BLaER1 treated with 17β-estradiol and CSF1 and Interleukin-3, amounts not matched to agents 10 nM and 100 nM (cell line): ENCODE measurements at regions not wholly inside any gene's neighbourhood (a gene's known extent, or its start where the extent isn't known, plus 50 kb on each side); places are given as distances from the start of the nearest gene placed in this dataset.

Source experiments
- H3K27ac ChIP-seq, 11 experiments: shearing (Covaris generic); formaldehyde crosslinking; 2 replicates each; pipeline ENCODE4 v1.8.1; 2022
- H3K27me3 ChIP-seq, 11 experiments: shearing (Covaris generic); formaldehyde crosslinking; 2 replicates each; pipeline ENCODE4 v1.8.1; 2022
- H3K36me3 ChIP-seq, 11 experiments: shearing (Covaris generic); formaldehyde crosslinking; 2 replicates each; pipeline ENCODE4 v1.8.1; 2022
- H3K4me1 ChIP-seq, 10 experiments: shearing (Covaris generic); formaldehyde crosslinking; 2 replicates each; pipeline ENCODE4 v1.8.1; 2022
- H3K4me2 ChIP-seq, 11 experiments: shearing (Covaris generic); formaldehyde crosslinking; 2 replicates each; pipeline ENCODE4 v1.8.1; 2022
- H3K4me3 ChIP-seq, 10 experiments: shearing (Covaris generic); formaldehyde crosslinking; 2 replicates each; pipeline ENCODE4 v1.8.1; 2022
- H3K9ac ChIP-seq, 11 experiments: shearing (Covaris generic); formaldehyde crosslinking; 2 replicates each; pipeline ENCODE4 v1.8.1; 2022
- H3K9me3 ChIP-seq, 11 experiments: shearing (Covaris generic); formaldehyde crosslinking; replicated peaks in 1 of 11; 2 replicates each; pipeline ENCODE4 v1.8.1; 2022
- H4K20me1 ChIP-seq, 11 experiments: shearing (Covaris generic); formaldehyde crosslinking; 2 replicates each; pipeline ENCODE4 v1.8.1; 2022
- Cebpa-rat ChIP-seq, 11 experiments: shearing (Covaris generic); IDR thresholded peaks; 2 replicates each; pipeline ENCODE4 v1.8.1; 2022

- Histone ChIP-seq H3K36me3 (no peaks in the 10 kb centered on the region), H3K27ac (no peak overlapping the region), H3K9me3 (no peaks in the 10 kb centered on the region; a peak in 2 of 22 replicates), H3K4me3 (no peak overlapping the region), H3K9ac (no peak overlapping the region), H4K20me1 (no peaks in the 10 kb centered on the region), H3K27me3 (no peaks in the 10 kb centered on the region), H3K4me2 (no peak overlapping the region), H3K4me1 (peaks cover 0 to 3% (median 0%) of the 10 kb centered on the region in 10 experiments; a peak in 4 of 20 replicates)
- TF ChIP-seq Cebpa-rat (IDR thresholded peaks at IDR 0.05), result no peak
Measured at GRCh38 chr20:7656687-7657467, 283.4 kb downstream of the HAO1 start.

DNA sequence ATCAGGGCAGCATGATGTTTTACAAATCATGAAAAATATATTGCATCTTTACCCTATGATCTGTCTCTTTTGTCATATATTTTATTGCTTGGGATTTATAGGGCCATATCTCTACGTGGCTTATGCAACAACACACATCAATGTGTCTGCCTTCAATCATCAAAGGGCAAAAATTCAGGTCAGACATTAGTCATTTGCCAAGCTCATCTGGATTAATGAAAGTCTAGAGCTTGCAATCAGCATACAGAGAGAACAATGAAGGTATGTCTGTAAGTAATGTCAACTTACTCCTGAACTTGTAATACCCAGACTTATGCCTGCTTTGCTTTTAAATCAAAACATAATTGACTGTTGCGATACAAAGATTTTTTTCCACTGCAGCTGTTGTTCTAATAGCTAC is 282.7 kb downstream of the HAO1 start:
- H3K36me3 ChIP-seq, result no peaks in the 10 kb centered on the region
- no peak overlapping the region for H3K4me3 ChIP-seq
- H3K27me3 ChIP-seq, result no peaks in the 10 kb centered on the region
- no peak for TF ChIP-seq Cebpa-rat (IDR thresholded peaks at IDR 0.05)
- no peak overlapping the region for H3K27ac ChIP-seq
- H3K4me1 ChIP-seq, result no peaks in the 10 kb centered on the region; a peak in 1 of 20 replicates
- no peaks in the 10 kb centered on the region for H4K20me1 ChIP-seq
- H3K9me3 ChIP-seq, result no peaks in the 10 kb centered on the region
- no peak overlapping the region for H3K9ac ChIP-seq
- H3K4me2 ChIP-seq, result no peak overlapping the region

DNA sequence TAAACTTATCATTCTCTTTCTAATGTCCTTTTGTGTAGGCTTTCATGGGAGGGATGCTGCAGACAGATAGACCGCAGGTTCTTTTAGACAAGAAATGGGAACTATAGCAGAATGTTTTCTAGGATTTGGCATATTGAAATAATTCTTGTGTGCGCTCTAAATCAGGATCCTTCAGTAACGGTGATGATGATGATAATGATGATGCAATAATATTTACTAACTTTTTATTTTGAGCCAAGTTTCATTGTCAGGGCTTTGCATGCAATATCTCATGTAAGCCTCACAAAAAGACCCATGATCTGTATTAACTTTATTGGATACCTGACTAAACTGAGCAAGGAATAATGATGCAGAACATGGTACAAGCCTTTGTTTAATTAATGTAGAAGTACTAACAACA is 280.1 kb downstream of the HAO1 start:
- Histone ChIP-seq H3K27ac (no peak overlapping the region), H4K20me1 (no peaks in the 10 kb centered on the region), H3K9me3 (no peaks in the 10 kb centered on the region; a peak in 1 of 22 replicates), H3K4me3 (no peak overlapping the region), H3K4me1 (no peaks in the 10 kb centered on the region), H3K36me3 (no peaks in the 10 kb centered on the region), H3K4me2 (no peak overlapping the region), H3K9ac (no peak overlapping the region), H3K27me3 (no peaks in the 10 kb centered on the region)
- peak in 3 of 11 experiments; percentile 12 to 41 (median 28); a peak in 2 of 22 replicates for TF ChIP-seq Cebpa-rat (IDR thresholded peaks at IDR 0.05)

GRCh38 chr20:7665376-7665775 is 274.9 kb downstream of the HAO1 start:
- H3K27ac ChIP-seq, result no peak overlapping the region
- no peak overlapping the region for H3K9ac ChIP-seq
- no peak for TF ChIP-seq Cebpa-rat (IDR thresholded peaks at IDR 0.05)
- H3K4me3 ChIP-seq, result no peak overlapping the region
- peaks cover 0 to 10% (median 0%) of the 10 kb centered on the region in 11 experiments; a peak in 3 of 22 replicates for H3K9me3 ChIP-seq
- H4K20me1 ChIP-seq, result no peaks in the 10 kb centered on the region
- peaks cover 0 to 2% (median 0%) of the 10 kb centered on the region in 10 experiments; a peak in 2 of 20 replicates for H3K4me1 ChIP-seq
- H3K36me3 ChIP-seq, result no peaks in the 10 kb centered on the region
- no peaks in the 10 kb centered on the region for H3K27me3 ChIP-seq
- H3K4me2 ChIP-seq, result no peak overlapping the region

DNA sequence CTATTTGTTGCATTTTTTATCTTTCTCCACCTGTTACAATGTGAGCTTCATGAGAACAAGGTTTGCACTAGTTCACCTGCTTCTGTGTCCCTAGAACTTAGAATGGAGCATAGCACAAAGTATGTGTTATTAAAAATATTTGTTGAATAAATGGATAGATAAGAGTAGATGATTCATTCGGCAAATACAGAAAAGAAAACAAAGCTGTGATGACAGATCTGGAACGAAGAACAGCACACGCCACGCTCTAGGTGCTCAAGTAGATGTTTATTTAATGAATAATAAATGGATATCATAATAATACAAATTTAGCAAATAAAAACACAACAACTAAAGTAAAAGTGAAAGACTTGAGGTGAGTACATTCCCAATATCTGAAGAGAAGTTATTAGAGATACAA is 273.1 kb downstream of the HAO1 start:
- Histone ChIP-seq H3K36me3 (no peaks in the 10 kb centered on the region), H3K4me1 (peaks cover 0 to 20% (median 7%) of the 10 kb centered on the region in 10 experiments; a peak in 9 of 20 replicates), H3K4me2 (no peak overlapping the region), H4K20me1 (no peaks in the 10 kb centered on the region), H3K27ac (no peak overlapping the region), H3K9me3 (peaks cover 0 to 10% (median 0%) of the 10 kb centered on the region in 11 experiments; a peak in 3 of 22 replicates), H3K4me3 (no peak overlapping the region), H3K27me3 (no peaks in the 10 kb centered on the region), H3K9ac (no peak overlapping the region)
- no peak for TF ChIP-seq Cebpa-rat (IDR thresholded peaks at IDR 0.05)

- peaks cover 0 to 42% (median 13%) of the 10 kb centered on the region in 10 experiments; a peak in 14 of 20 replicates for H3K4me1 ChIP-seq
- no peak for TF ChIP-seq Cebpa-rat (IDR thresholded peaks at IDR 0.05)
- no peak overlapping the region for H3K4me2 ChIP-seq
- peaks cover 0 to 11% (median 0%) of the 10 kb centered on the region in 11 experiments; a peak in 1 of 22 replicates for H3K9me3 ChIP-seq
- H3K9ac ChIP-seq, result no peak overlapping the region
- no peaks in the 10 kb centered on the region for H3K27me3 ChIP-seq
- H3K4me3 ChIP-seq, result no peak overlapping the region
- H3K27ac ChIP-seq, result no peak overlapping the region
- no peaks in the 10 kb centered on the region for H4K20me1 ChIP-seq
- no peaks in the 10 kb centered on the region for H3K36me3 ChIP-seq
Measured at GRCh38 chr20:7672571-7672970, 267.7 kb downstream of the HAO1 start.

GRCh38 chr20:7673841-7674240 is 266.4 kb downstream of the HAO1 start:
- Histone ChIP-seq H3K9ac (no peak overlapping the region), H3K36me3 (no peaks in the 10 kb centered on the region), H3K27me3 (no peaks in the 10 kb centered on the region), H3K4me2 (peak overlapping the region in 8 of 11 experiments; percentile 3 to 58 (median 28); a peak in 12 of 22 replicates), H3K9me3 (peaks cover 0 to 11% (median 0%) of the 10 kb centered on the region in 11 experiments; a peak in 1 of 22 replicates), H3K4me3 (no peak overlapping the region), H4K20me1 (no peaks in the 10 kb centered on the region), H3K27ac (no peak overlapping the region), H3K4me1 (peaks cover 0 to 42% (median 13%) of the 10 kb centered on the region in 10 experiments; a peak in 14 of 20 replicates)
- no peak for TF ChIP-seq Cebpa-rat (IDR thresholded peaks at IDR 0.05)

DNA sequence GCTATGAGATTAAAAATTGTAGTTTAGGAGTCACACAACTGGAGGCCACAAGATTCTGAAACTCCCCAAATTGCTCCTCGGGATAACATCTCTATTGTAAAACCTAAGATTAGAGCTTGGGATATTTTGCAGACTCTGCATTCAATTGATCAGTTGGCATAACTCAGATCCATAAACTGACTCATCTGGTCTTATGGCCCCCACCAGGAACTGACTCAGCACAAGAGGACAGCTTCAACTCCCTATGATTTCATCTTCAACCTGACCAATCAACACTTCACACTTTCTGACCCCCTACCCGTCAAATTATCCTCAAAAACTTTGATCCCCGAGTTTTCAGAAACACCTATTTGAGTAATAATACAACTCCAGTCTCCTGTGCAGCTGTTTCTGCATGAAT is 257.3 kb downstream of the HAO1 start:
- Histone ChIP-seq H3K36me3 (no peaks in the 10 kb centered on the region), H3K4me3 (no peak overlapping the region), H3K9ac (no peak overlapping the region), H3K4me1 (peaks cover 4 to 39% (median 21%) of the 10 kb centered on the region in 10 experiments; a peak in 15 of 20 replicates), H3K9me3 (peaks cover 0 to 5% (median 0%) of the 10 kb centered on the region in 11 experiments; a peak in 2 of 22 replicates), H3K4me2 (no peak overlapping the region), H3K27me3 (no peaks in the 10 kb centered on the region), H3K27ac (no peak overlapping the region), H4K20me1 (no peaks in the 10 kb centered on the region)
- TF ChIP-seq Cebpa-rat (IDR thresholded peaks at IDR 0.05), result no peak

DNA sequence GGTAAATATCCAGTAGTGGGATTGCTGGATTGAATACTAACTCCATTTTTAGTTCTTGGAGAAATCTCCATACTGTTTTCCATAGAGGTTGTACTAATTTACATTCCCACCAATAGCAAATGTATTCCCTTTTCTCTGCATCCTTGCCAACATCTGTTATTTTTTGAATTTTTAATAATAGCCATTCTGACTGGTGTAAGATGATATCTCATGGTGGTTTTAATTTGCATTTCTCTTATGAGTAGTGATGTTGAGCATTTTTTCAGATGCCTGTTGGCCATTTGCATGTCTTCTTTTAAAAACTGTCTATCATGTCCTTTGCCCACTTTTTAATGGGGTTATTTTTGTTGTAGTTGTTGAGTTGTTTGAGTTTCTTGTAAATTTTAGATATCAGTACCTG is 253.2 kb downstream of the HAO1 start:
- no peak for TF ChIP-seq Cebpa-rat (IDR thresholded peaks at IDR 0.05)
- Histone ChIP-seq H3K9me3 (peaks cover 0 to 16% (median 6%) of the 10 kb centered on the region in 11 experiments; a peak in 7 of 22 replicates), H3K4me1 (peaks cover 0 to 18% (median 12%) of the 10 kb centered on the region in 10 experiments; a peak in 14 of 20 replicates), H3K4me2 (peak overlapping the region in 2 of 11 experiments; percentile 51 to 55; a peak in 4 of 22 replicates), H3K4me3 (no peak overlapping the region), H3K36me3 (no peaks in the 10 kb centered on the region), H3K27me3 (no peaks in the 10 kb centered on the region), H3K9ac (no peak overlapping the region), H4K20me1 (no peaks in the 10 kb centered on the region), H3K27ac (no peak overlapping the region)
